Esophagus muscularis mucosa (tissue), 4 donors: ENCODE measurements at regions not wholly inside any gene's neighbourhood (a gene's known extent, or its start where the extent isn't known, plus 50 kb on each side); places are given as distances from the start of the nearest gene placed in this dataset.

Experiments
- CTCF ChIP-seq, 3 experiments: fragments of 200-600 bp in 2 of 3; fragments of 450-650 bp in 1 of 3; sonication (generic) in 2 of 3; IDR thresholded peaks; one replicate each; pipeline ENCODE4 v1.5.1; 2017 to 2019; ENCODE audit warnings: antibody characterized with exemption in 3 of 3, mild to moderate bottlenecking in 2 of 3, moderate library complexity in 1 of 3
- EP300 ChIP-seq: sonication (generic); formaldehyde crosslinking; IDR thresholded peaks from one replicate; pipeline ENCODE4 v1.6.1; 2017; ENCODE audit warnings: antibody characterized with exemption
- POLR2AphosphoS5 ChIP-seq, 2 donors: sonication (generic); formaldehyde crosslinking; IDR thresholded peaks; one replicate each; pipeline ENCODE4 v1.6.1; 2017; ENCODE audit warnings: antibody characterized with exemption in 2 of 2

GRCh38 chr2:16241166-16242160, 301.1 kb downstream of the MYCN start:
- TF ChIP-seq CTCF (IDR thresholded peaks at IDR 0.05) (no peak), POLR2AphosphoS5 (IDR thresholded peaks at IDR 0.05) (no peak), EP300 (no peak)
